Natural killer cell (primary cell): ENCODE measurements at regions not wholly inside any gene's neighbourhood (a gene's known extent, or its start where the extent isn't known, plus 50 kb on each side); places are given as distances from the start of the nearest gene placed in this dataset.

Experiments used
- ATAC-seq, 3 donors: fragments of 150-1000 bp in 2 of 3; fragments of 200-7000 bp in 1 of 3; cut with Tn5 transposase; 1 replicate in 1 of 3; 2 replicates in 2 of 3; pipeline ENCODE4 v1.10.0; 2021; ENCODE audit warnings: mild to moderate bottlenecking in 2 of 3, moderate library complexity in 2 of 3
- DNase-seq, 2 donors: peaks; one replicate each; pipeline versions ENCODE4 v3.0.0 to v3.0.0-alpha.2; 2013 to 2021; ENCODE audit warnings: mixed read lengths in 1 of 2
- H3K27ac ChIP-seq: one replicate; pipeline ENCODE4 v1.5.1; 2013; ENCODE audit warnings: mild to moderate bottlenecking, low read length
- H3K27me3 ChIP-seq: one replicate; pipeline ENCODE4 v1.6.1; 2013; ENCODE audit warnings: low read length; ENCODE audit not compliant: control insufficient read depth, insufficient read depth
- H3K36me3 ChIP-seq: one replicate; pipeline ENCODE4 v1.6.1; 2013; ENCODE audit warnings: low read length; ENCODE audit not compliant: control insufficient read depth, insufficient read depth
- H3K4me1 ChIP-seq: one replicate; pipeline ENCODE4 v1.6.1; 2013; ENCODE audit warnings: low read length; ENCODE audit not compliant: control insufficient read depth, insufficient read depth
- H3K4me3 ChIP-seq: one replicate; pipeline ENCODE4 v1.5.1; 2013; ENCODE audit warnings: low read length
- H3K9me3 ChIP-seq: one replicate; pipeline ENCODE4 v1.6.1; 2013; ENCODE audit warnings: low read length; ENCODE audit not compliant: control insufficient read depth, insufficient read depth
- H3K27ac Mint-ChIP-seq, 2 donors: one replicate each; pipeline ENCODE4 v1.8.0; 2022; ENCODE audit warnings: mild to moderate bottlenecking in 2 of 2, mixed read lengths in 2 of 2, moderate library complexity in 1 of 2
- H3K27me3 Mint-ChIP-seq, 2 donors: one replicate each; pipeline ENCODE4 v1.8.0; 2022; ENCODE audit warnings: low read depth in 2 of 2, mixed read lengths in 2 of 2
- H3K36me3 Mint-ChIP-seq: one replicate; pipeline ENCODE4 v1.8.0; 2022; ENCODE audit warnings: mixed read lengths
- H3K4me1 Mint-ChIP-seq, 2 donors: one replicate each; pipeline ENCODE4 v1.8.0; 2022; ENCODE audit warnings: mixed read lengths in 2 of 2
- H3K4me3 Mint-ChIP-seq: one replicate; pipeline ENCODE4 v1.8.0; 2022; ENCODE audit warnings: mild to moderate bottlenecking, moderate library complexity, mixed read lengths
- H3K9me3 Mint-ChIP-seq, 2 donors: one replicate each; pipeline ENCODE4 v1.8.0; 2022; ENCODE audit warnings: mixed read lengths in 2 of 2
- WGBS: methylation state at CpG from one replicate; pipeline ENCODE4 v1.1.7; 2013; ENCODE audit warnings: missing lambda C conversion rate; ENCODE audit not compliant: insufficient coverage; 5-methylcytosine and 5-hydroxymethylcytosine counted together
- intact Hi-C: fragments of 100-400 bp; cut with micrococcal nuclease; formaldehyde crosslinking; loops from one replicate; pipeline ENCODE4 v1.14.2; 2022
- TF ChIP-seq, protein P1 (sequence below): fragments of 200-600 bp; IDR thresholded peaks from one replicate; pipeline ENCODE4 v1.8.0; 2022; ENCODE audit warnings: antibody characterized with exemption

GRCh38 chr10:61539876-61540275, 86.7 kb upstream of the TMEM26 start:
- Histone ChIP-seq H3K27me3 (peaks cover 2% of the 10 kb centered on the region), H3K36me3 (no peaks in the 10 kb centered on the region), H3K4me3 (no peak overlapping the region), H3K9me3 (no peaks in the 10 kb centered on the region), H3K4me1 (no peaks in the 10 kb centered on the region), H3K27ac (no peak overlapping the region)
- TF ChIP-seq, protein P1, sequence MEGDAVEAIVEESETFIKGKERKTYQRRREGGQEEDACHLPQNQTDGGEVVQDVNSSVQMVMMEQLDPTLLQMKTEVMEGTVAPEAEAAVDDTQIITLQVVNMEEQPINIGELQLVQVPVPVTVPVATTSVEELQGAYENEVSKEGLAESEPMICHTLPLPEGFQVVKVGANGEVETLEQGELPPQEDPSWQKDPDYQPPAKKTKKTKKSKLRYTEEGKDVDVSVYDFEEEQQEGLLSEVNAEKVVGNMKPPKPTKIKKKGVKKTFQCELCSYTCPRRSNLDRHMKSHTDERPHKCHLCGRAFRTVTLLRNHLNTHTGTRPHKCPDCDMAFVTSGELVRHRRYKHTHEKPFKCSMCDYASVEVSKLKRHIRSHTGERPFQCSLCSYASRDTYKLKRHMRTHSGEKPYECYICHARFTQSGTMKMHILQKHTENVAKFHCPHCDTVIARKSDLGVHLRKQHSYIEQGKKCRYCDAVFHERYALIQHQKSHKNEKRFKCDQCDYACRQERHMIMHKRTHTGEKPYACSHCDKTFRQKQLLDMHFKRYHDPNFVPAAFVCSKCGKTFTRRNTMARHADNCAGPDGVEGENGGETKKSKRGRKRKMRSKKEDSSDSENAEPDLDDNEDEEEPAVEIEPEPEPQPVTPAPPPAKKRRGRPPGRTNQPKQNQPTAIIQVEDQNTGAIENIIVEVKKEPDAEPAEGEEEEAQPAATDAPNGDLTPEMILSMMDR: no peak
- peaks cover 0 to 5% of the 10 kb centered on the region in 2 donors for H3K9me3 Mint-ChIP-seq
- 92% methylated on average over 4 of the region's 8 CpGs for WGBS
- H3K27ac Mint-ChIP-seq: no peak overlapping the region
- H3K4me3 Mint-ChIP-seq: no peak overlapping the region
- DNase-seq (no peak), ATAC-seq (no peak)
- intact Hi-C loops: no loop called here
- peaks cover 0 to 4% of the 10 kb centered on the region in 2 donors for H3K4me1 Mint-ChIP-seq
- no peaks in the 10 kb centered on the region for H3K27me3 Mint-ChIP-seq
- H3K36me3 Mint-ChIP-seq: no peaks in the 10 kb centered on the region

GRCh38 chr10:61529208-61529607, 76.0 kb upstream of the TMEM26 start:
- 64% methylated on average over 1 of the region's 1 CpG for WGBS
- Histone ChIP-seq H3K27me3 (no peaks in the 10 kb centered on the region), H3K4me1 (no peaks in the 10 kb centered on the region), H3K9me3 (no peaks in the 10 kb centered on the region), H3K4me3 (no peak overlapping the region), H3K27ac (no peak overlapping the region), H3K36me3 (no peaks in the 10 kb centered on the region)
- Mint-ChIP-seq H3K27me3 (peaks cover 0 to 15% of the 10 kb centered on the region in 2 donors), H3K4me3 (no peak overlapping the region), H3K4me1 (no peaks in the 10 kb centered on the region), H3K27ac (no peak overlapping the region), H3K9me3 (no peaks in the 10 kb centered on the region), H3K36me3 (no peaks in the 10 kb centered on the region)
- DNase-seq (no peak), ATAC-seq (no peak)
- intact Hi-C loops: no loop called here
- TF ChIP-seq, protein P1: no peak

DNA sequence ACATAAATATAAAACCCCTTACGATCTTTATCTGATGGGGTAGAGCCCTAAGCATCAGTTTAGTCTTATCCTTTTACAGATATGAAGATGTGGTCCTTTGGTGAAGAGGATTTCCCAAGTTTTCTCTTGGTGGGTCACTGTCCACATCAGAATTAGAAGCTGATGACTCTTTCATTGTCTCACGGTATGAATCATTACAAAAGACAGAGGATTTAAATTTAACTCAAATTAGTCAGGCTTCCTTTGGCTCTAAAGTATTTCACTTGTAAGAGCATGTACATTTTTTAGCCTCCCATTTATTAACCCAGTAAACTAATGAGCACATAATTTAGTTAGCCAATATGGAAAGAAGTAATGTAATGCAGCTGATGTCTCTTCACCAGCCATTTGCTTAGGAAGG, 49.9 kb upstream of the TMEM26 start:
- H3K27me3 Mint-ChIP-seq: peaks cover 3 to 6% of the 10 kb centered on the region in 2 donors
- Histone ChIP-seq H3K27ac (no peak overlapping the region), H3K9me3 (no peaks in the 10 kb centered on the region), H3K36me3 (no peaks in the 10 kb centered on the region), H3K4me1 (no peaks in the 10 kb centered on the region), H3K27me3 (no peaks in the 10 kb centered on the region), H3K4me3 (no peak overlapping the region)
- H3K27ac Mint-ChIP-seq: no peak overlapping the region
- no peak for ATAC-seq
- no peaks in the 10 kb centered on the region for H3K4me1 Mint-ChIP-seq
- no peak overlapping the region for H3K4me3 Mint-ChIP-seq
- intact Hi-C loops: no loop called here
- no peaks in the 10 kb centered on the region for H3K36me3 Mint-ChIP-seq
- no peak for DNase-seq
- H3K9me3 Mint-ChIP-seq: no peaks in the 10 kb centered on the region
- whole genome bisulfite sequencing: 79% methylated on average over 1 of the region's 2 CpGs
- TF ChIP-seq, protein P1: no peak
